ENCODE measurements at regions not wholly inside any gene's neighbourhood (a gene's known extent, or its start where the extent isn't known, plus 50 kb on each side); places are given as distances from the start of the nearest gene placed in this dataset.

- Histone ChIP-seq H3K36me3 (replicated peaks in 1 of 2; ENCODE audit: control insufficient read depth in 2 of 2, insufficient read depth in 2 of 2, low read length in 2 of 2) (no peaks in the 10 kb centered on the region), H3K4me3 (ENCODE audit: low read length in 2 of 2) (no peak overlapping the region), H4K8ac (ENCODE audit: low read depth, low read length) (no peak overlapping the region), H3K14ac (ENCODE audit: low read length) (no peak overlapping the region), H3K4me1 (ENCODE audit: control insufficient read depth in 2 of 2, insufficient read depth in 1 of 2, low read depth in 1 of 2, low read length in 2 of 2) (peaks cover 8 to 12% of the 10 kb centered on the region in 2 donors), H3K9ac (ENCODE audit: low read depth, low read length, poor library complexity) (no peak overlapping the region), H2BK120ac (ENCODE audit: low read depth, low read length) (no peak overlapping the region), H2AK5ac (ENCODE audit: low read depth, low read length) (no peak overlapping the region), H3K18ac (ENCODE audit: low read length) (no peak overlapping the region), H2BK5ac (ENCODE audit: low read length) (no peak overlapping the region), H3K4ac (ENCODE audit: low read length) (no peak overlapping the region), H3K4me2 (ENCODE audit: insufficient read depth, low read length, poor library complexity, severe bottlenecking) (no peak overlapping the region), H4K91ac (ENCODE audit: low read depth, low read length, poor library complexity) (no peak overlapping the region), H3K23ac (ENCODE audit: low read depth, low read length, poor library complexity) (no peak overlapping the region), H3K27me3 (ENCODE audit: control insufficient read depth in 3 of 3, insufficient read depth in 3 of 3, low read depth in 1 of 3, low read length in 3 of 3) (peaks cover 0 to 14% (median 0%) of the 10 kb centered on the region in 3 experiments), H3K27ac (replicated peaks; ENCODE audit: low read length) (no peak overlapping the region), H3K9me3 (replicated peaks in 1 of 2; ENCODE audit: control insufficient read depth in 2 of 2, insufficient read depth in 1 of 2, low read depth in 1 of 2, low read length in 2 of 2) (peaks cover 0 to 8% of the 10 kb centered on the region in 2 donors), H3K79me1 (ENCODE audit: low read depth, low read length) (no peaks in the 10 kb centered on the region), H2AFZ (ENCODE audit: low read length) (no peak overlapping the region), H2BK15ac (ENCODE audit: low read length) (no peak overlapping the region), H2BK12ac (ENCODE audit: low read length) (no peak overlapping the region)
- no CpG with 5 or more reads among the region's 4 CpGs for WGBS, 2 donors (ENCODE audit: extremely low coverage in 2 of 2, insufficient read length in 2 of 2, insufficient replicate concordance in 1 of 2)
- no peak for DNase-seq (ENCODE audit: low spot score)
These were observed 51.9 kb upstream of the COMTD1 start for GRCh38 chr10:75287697-75288096.

DNA sequence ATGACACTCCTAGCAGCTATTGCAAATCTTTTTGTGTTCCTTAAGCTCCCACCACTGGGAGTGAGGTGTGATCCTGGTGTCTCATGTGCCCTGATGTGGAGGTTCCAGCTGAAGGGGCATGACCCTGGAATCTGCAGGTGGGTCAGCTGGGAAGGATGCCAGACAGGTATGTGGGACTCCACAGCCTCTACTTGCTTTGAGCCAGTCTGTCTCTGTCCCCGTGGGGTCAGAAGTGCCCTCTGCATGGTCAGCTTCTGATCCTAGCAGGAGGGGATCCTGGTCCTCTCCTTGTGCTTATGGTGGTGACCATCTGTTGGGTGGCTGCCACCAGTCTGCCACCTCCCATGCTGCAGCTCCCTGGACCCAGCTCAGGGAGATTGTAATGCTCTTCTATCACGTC is 51.1 kb upstream of the COMTD1 start:
- Histone ChIP-seq H3K4me1 (ENCODE audit: control insufficient read depth in 2 of 2, insufficient read depth in 1 of 2, low read depth in 1 of 2, low read length in 2 of 2) (peaks cover 8 to 12% of the 10 kb centered on the region in 2 donors), H2BK120ac (ENCODE audit: low read depth, low read length) (no peak overlapping the region), H4K8ac (ENCODE audit: low read depth, low read length) (no peak overlapping the region), H3K4me3 (ENCODE audit: low read length in 2 of 2) (no peak overlapping the region), H3K4ac (ENCODE audit: low read length) (no peak overlapping the region), H3K36me3 (replicated peaks in 1 of 2; ENCODE audit: control insufficient read depth in 2 of 2, insufficient read depth in 2 of 2, low read length in 2 of 2) (no peaks in the 10 kb centered on the region), H3K23ac (ENCODE audit: low read depth, low read length, poor library complexity) (no peak overlapping the region), H2AK5ac (ENCODE audit: low read depth, low read length) (no peak overlapping the region), H3K27me3 (ENCODE audit: control insufficient read depth in 3 of 3, insufficient read depth in 3 of 3, low read depth in 1 of 3, low read length in 3 of 3) (peaks cover 0 to 11% (median 0%) of the 10 kb centered on the region in 3 experiments), H2BK15ac (ENCODE audit: low read length) (no peak overlapping the region), H3K14ac (ENCODE audit: low read length) (no peak overlapping the region), H3K9me3 (replicated peaks in 1 of 2; ENCODE audit: control insufficient read depth in 2 of 2, insufficient read depth in 1 of 2, low read depth in 1 of 2, low read length in 2 of 2) (peaks cover 0 to 8% of the 10 kb centered on the region in 2 donors), H3K4me2 (ENCODE audit: insufficient read depth, low read length, poor library complexity, severe bottlenecking) (no peak overlapping the region), H4K91ac (ENCODE audit: low read depth, low read length, poor library complexity) (no peak overlapping the region), H2AFZ (ENCODE audit: low read length) (no peak overlapping the region), H3K27ac (replicated peaks; ENCODE audit: low read length) (no peak overlapping the region), H2BK5ac (ENCODE audit: low read length) (no peak overlapping the region), H2BK12ac (ENCODE audit: low read length) (no peak overlapping the region), H3K9ac (ENCODE audit: low read depth, low read length, poor library complexity) (no peak overlapping the region), H3K18ac (ENCODE audit: low read length) (no peak overlapping the region), H3K79me1 (ENCODE audit: low read depth, low read length) (no peaks in the 10 kb centered on the region)
- no peak for DNase-seq (ENCODE audit: low spot score)
- no CpG with 5 or more reads among the region's 2 CpGs for WGBS, 2 donors (ENCODE audit: extremely low coverage in 2 of 2, insufficient read length in 2 of 2, insufficient replicate concordance in 1 of 2)

All from neuronal stem cell (in vitro differentiated cells).